ENCODE measurements at regions not wholly inside any gene's neighbourhood (a gene's known extent, or its start where the extent isn't known, plus 50 kb on each side); places are given as distances from the start of the nearest gene placed in this dataset.

DNA sequence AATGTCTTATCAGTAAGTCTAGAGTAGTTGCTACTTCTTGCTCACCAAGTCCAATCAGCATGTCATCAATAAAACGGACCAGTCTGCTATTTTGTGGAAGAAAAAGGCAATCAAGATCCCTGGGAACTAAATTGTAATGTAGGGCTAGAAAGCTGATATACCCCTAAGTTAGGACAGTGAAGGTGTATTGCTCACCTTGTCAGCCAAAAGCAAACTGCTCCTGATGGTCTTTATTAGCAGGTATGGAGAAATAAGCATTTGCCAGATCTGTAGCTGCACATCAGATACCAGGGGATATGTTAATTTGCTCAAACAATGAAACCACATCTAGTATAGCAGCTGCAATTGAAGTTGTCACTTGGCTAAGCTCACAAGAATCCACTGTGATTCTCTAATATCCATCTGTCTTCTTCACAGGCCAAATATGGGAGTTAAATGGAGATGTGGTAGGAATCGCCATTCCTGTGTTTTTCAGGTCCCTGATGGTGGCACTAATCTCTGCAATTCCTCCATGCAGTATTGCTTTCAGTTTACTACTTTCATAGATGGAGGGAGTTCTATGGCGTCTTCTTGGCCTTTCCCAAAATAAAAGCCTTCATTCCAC lies 75.0 kb downstream of the TMEM237 start:
- Histone ChIP-seq H3K36me3 (no peaks in the 10 kb centered on the region), H3K4me1 (no peaks in the 10 kb centered on the region), H3K27ac (no peak overlapping the region), H3K9me3 (no peaks in the 10 kb centered on the region), H3K4me3 (no peak overlapping the region), H3K27me3 (no peaks in the 10 kb centered on the region)
- DNase-seq = no peak
- 86 to 91% (median 89%) methylated on average over 3 of the region's 3 CpGs for WGBS, 5 donors
- intact Hi-C loops (cut with DNase I; ENCODE audit: low total_unique reads) = no loop called here
- TF ChIP-seq POLR2AphosphoS5 (IDR thresholded peaks at IDR 0.05) = no peak
- TF ChIP-seq, protein P1, sequence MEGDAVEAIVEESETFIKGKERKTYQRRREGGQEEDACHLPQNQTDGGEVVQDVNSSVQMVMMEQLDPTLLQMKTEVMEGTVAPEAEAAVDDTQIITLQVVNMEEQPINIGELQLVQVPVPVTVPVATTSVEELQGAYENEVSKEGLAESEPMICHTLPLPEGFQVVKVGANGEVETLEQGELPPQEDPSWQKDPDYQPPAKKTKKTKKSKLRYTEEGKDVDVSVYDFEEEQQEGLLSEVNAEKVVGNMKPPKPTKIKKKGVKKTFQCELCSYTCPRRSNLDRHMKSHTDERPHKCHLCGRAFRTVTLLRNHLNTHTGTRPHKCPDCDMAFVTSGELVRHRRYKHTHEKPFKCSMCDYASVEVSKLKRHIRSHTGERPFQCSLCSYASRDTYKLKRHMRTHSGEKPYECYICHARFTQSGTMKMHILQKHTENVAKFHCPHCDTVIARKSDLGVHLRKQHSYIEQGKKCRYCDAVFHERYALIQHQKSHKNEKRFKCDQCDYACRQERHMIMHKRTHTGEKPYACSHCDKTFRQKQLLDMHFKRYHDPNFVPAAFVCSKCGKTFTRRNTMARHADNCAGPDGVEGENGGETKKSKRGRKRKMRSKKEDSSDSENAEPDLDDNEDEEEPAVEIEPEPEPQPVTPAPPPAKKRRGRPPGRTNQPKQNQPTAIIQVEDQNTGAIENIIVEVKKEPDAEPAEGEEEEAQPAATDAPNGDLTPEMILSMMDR (IDR thresholded peaks at IDR 0.05) = no peak
- TF ChIP-seq POLR2A (IDR thresholded peaks at IDR 0.05) = no peak
- no peak for TF ChIP-seq EP300 (IDR thresholded peaks at IDR 0.05)

DNA sequence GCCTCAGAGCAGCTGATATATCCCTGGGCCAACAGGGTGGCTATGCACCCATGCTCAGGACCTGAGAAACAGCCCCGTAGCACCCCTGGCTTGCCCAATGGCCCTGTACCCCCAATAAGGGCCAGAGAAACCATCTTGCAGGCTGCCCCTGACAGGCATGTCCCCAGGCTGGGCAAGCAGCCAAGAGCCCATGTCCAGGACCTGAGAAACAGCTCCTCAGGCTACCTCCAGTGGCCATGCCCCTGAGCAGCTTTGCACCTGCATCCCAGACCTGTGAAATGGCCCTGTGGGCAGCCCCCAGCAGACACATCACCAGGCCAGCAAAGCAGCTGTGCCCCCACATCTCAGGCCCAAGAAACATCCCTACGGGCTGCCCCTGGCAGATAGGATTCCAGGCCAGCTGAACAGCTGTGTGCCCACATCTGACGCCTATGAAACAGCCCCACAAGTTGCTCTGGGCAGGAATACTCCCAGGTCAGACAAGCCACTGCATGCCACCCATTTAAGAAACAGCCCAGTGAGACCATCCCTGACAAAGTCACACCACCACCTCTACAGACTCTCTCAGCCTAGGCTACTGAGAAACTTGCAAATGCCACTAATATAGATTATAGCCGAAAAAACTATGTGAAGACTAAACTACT lies 84.1 kb downstream of the TMEM237 start:
- 70 to 96% (median 93%) methylated on average over 4 of the region's 4 CpGs for WGBS, 5 donors
- intact Hi-C loops (cut with DNase I; ENCODE audit: low total_unique reads) = no loop called here
- no peaks in the 10 kb centered on the region for H3K27me3 ChIP-seq
- no peaks in the 10 kb centered on the region for H3K9me3 ChIP-seq
- no peak overlapping the region for H3K27ac ChIP-seq
- no peak for DNase-seq
- TF ChIP-seq POLR2AphosphoS5 (IDR thresholded peaks at IDR 0.05) = no peak
- no peaks in the 10 kb centered on the region for H3K4me1 ChIP-seq
- no peak overlapping the region for H3K4me3 ChIP-seq
- H3K36me3 ChIP-seq = no peaks in the 10 kb centered on the region

DNA sequence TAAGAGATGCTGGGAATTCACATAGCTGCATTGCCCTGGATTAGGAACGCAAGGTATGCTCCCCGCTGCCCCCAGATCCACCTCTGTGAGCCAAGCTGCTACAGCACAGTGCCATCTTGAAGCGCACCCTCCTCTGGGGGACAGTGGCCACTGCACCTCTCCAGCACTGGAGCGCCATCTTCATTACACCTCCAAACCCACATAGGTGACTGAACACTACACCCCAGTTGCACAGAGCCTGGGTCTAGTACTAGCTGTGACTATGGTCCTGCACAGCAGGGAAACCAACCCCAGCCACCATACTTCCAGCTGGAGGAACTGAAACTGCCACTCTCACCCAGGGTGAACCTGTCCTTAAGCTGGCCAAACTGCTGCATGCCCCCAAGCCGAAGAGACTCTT lies 84.6 kb downstream of the TMEM237 start:
- WGBS, 5 donors = 62 to 86% (median 80%) methylated on average over 3 to 5 of the region's 5 CpGs
- intact Hi-C loops (cut with DNase I; ENCODE audit: low total_unique reads) = no loop called here
- Histone ChIP-seq H3K36me3 (no peaks in the 10 kb centered on the region), H3K9me3 (no peaks in the 10 kb centered on the region), H3K27me3 (no peaks in the 10 kb centered on the region), H3K4me1 (no peaks in the 10 kb centered on the region), H3K4me3 (no peak overlapping the region), H3K27ac (no peak overlapping the region)
- TF ChIP-seq, protein P1 (IDR thresholded peaks at IDR 0.05) = no peak
- TF ChIP-seq POLR2A (IDR thresholded peaks at IDR 0.05) = no peak
- TF ChIP-seq POLR2AphosphoS5 (IDR thresholded peaks at IDR 0.05) = no peak
- no peak for TF ChIP-seq EP300 (IDR thresholded peaks at IDR 0.05)
- DNase-seq = no peak

DNA sequence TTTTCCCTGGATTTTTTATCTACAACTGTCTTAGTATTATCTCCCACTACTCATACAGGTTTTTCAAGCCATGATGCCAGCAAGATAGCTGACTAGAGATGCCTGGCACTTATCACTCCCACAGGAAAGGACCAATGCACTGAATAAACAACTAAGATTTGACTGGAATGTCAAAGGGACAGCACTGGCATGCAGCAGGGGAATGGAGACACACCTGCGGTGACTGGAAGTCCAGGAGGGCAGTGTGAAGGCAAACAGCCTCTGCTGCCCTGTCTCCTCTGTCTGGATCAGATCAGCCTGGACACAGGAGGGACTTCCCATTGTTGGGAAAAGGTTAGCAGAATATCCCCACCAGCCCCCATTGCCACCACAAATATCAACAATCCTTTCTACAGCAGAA lies 85.1 kb downstream of the TMEM237 start:
- intact Hi-C loops (cut with DNase I; ENCODE audit: low total_unique reads) = no loop called here
- H3K27ac ChIP-seq = no peak overlapping the region
- H3K36me3 ChIP-seq = no peaks in the 10 kb centered on the region
- WGBS, 5 donors = 4 to 67% (median 25%) methylated on average over 1 of the region's 1 CpG
- no peak overlapping the region for H3K4me3 ChIP-seq
- H3K9me3 ChIP-seq = no peaks in the 10 kb centered on the region
- no peaks in the 10 kb centered on the region for H3K4me1 ChIP-seq
- H3K27me3 ChIP-seq = no peaks in the 10 kb centered on the region
- TF ChIP-seq POLR2AphosphoS5 (IDR thresholded peaks at IDR 0.05) (no peak), EP300 (IDR thresholded peaks at IDR 0.05) (no peak), POLR2A (IDR thresholded peaks at IDR 0.05) (no peak)
- TF ChIP-seq, protein P1 (IDR thresholded peaks at IDR 0.05) = no peak
- DNase-seq = peak in 1 of 2 donors; percentile 4

DNA sequence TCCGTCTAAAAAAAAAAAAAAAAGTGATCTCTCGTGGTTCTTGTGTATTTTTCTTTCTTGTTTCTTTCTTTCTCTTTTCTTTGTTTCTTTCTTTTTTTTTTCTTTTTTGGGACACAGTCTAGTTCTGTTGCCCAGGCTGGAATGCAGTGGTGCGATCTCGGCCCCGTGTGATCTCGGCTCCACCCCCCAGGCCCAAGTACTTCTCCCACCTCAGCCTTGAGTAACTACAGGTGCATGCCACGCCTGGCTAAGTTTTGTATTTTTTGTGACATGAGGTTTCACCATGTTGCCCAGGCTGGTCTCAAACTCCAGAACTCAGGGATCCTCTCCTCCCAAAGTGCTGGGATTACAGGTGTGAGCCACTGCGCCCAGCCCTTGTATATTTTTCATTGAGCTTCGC lies 91.4 kb downstream of the TMEM237 start:
- intact Hi-C loops (cut with DNase I; ENCODE audit: low total_unique reads) = no loop called here
- H3K27ac ChIP-seq = no peak overlapping the region
- H3K27me3 ChIP-seq = no peaks in the 10 kb centered on the region
- H3K4me3 ChIP-seq = no peak overlapping the region
- no peaks in the 10 kb centered on the region for H3K9me3 ChIP-seq
- TF ChIP-seq, protein P1 (IDR thresholded peaks at IDR 0.05) = no peak
- no peak for TF ChIP-seq POLR2AphosphoS5 (IDR thresholded peaks at IDR 0.05)
- TF ChIP-seq EP300 (IDR thresholded peaks at IDR 0.05) = no peak
- TF ChIP-seq POLR2A (IDR thresholded peaks at IDR 0.05) = no peak
- no peaks in the 10 kb centered on the region for H3K4me1 ChIP-seq
- no peaks in the 10 kb centered on the region for H3K36me3 ChIP-seq
- 79 to 89% (median 86%) methylated on average over 9 of the region's 9 CpGs for WGBS, 5 donors
- DNase-seq = no peak
